Type B pancreatic cell (in vitro differentiated cells): ENCODE measurements at regions not wholly inside any gene's neighbourhood (a gene's known extent, or its start where the extent isn't known, plus 50 kb on each side); places are given as distances from the start of the nearest gene placed in this dataset.

Experiments
- DNase-seq: peaks from one replicate; pipeline ENCODE4 v3.0.0; 2021; ENCODE audit warnings: mixed read lengths; ENCODE audit not compliant: unreplicated experiment; ENCODE audit errors: extremely low spot score
- H3K27ac Mint-ChIP-seq: 2 replicates; pipeline ENCODE4 v1.8.0; 2021; ENCODE audit warnings: mild to moderate bottlenecking, mixed read lengths
- H3K27me3 Mint-ChIP-seq: 2 replicates; pipeline ENCODE4 v1.8.0; 2021; ENCODE audit warnings: mixed read lengths
- H3K36me3 Mint-ChIP-seq: 2 replicates; pipeline ENCODE4 v1.8.0; 2021; ENCODE audit warnings: mixed read lengths
- H3K4me1 Mint-ChIP-seq: one replicate; pipeline ENCODE4 v1.8.0; 2021; ENCODE audit warnings: mixed read lengths; ENCODE audit not compliant: unreplicated experiment
- H3K4me3 Mint-ChIP-seq: 2 replicates; pipeline ENCODE4 v1.8.0; 2021; ENCODE audit warnings: mild to moderate bottlenecking, mixed read lengths
- H3K9me3 Mint-ChIP-seq: 2 replicates; pipeline ENCODE4 v1.8.0; 2021; ENCODE audit warnings: mixed read lengths
- TF ChIP-seq, protein P1 (sequence below): fragments of 200-600 bp; sonication (generic); conservative IDR thresholded peaks from 2 replicates; pipeline ENCODE4 v1.5.0; 2021; ENCODE audit warnings: antibody characterized with exemption, mild to moderate bottlenecking

DNA sequence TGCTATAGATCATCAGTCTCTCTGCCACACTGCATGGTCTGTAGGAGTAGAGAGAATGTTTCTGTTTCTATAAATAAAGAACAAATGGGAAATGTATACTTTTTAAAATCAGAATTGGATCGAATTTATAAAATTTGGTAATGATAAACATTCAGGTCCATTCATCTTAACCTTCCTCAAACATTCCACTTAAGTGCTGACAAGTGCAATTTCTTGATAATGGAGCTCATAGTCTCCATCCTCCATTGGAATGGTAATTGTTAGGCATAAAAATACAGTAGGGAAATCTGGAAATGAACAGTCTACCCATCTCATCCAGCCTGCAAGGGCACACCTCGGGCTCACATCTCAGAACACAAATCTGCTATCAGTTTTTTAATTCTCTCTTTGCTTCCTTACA, 122.6 kb upstream of the PACRGL start:
- H3K27me3 Mint-ChIP-seq: no peaks in the 10 kb centered on the region
- H3K4me1 Mint-ChIP-seq: no peaks in the 10 kb centered on the region
- no peak overlapping the region for H3K27ac Mint-ChIP-seq
- TF ChIP-seq, protein P1, sequence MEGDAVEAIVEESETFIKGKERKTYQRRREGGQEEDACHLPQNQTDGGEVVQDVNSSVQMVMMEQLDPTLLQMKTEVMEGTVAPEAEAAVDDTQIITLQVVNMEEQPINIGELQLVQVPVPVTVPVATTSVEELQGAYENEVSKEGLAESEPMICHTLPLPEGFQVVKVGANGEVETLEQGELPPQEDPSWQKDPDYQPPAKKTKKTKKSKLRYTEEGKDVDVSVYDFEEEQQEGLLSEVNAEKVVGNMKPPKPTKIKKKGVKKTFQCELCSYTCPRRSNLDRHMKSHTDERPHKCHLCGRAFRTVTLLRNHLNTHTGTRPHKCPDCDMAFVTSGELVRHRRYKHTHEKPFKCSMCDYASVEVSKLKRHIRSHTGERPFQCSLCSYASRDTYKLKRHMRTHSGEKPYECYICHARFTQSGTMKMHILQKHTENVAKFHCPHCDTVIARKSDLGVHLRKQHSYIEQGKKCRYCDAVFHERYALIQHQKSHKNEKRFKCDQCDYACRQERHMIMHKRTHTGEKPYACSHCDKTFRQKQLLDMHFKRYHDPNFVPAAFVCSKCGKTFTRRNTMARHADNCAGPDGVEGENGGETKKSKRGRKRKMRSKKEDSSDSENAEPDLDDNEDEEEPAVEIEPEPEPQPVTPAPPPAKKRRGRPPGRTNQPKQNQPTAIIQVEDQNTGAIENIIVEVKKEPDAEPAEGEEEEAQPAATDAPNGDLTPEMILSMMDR: no peak
- no peak for DNase-seq
- H3K4me3 Mint-ChIP-seq: no peak overlapping the region
- H3K36me3 Mint-ChIP-seq: peaks cover 20% of the 10 kb centered on the region
- H3K9me3 Mint-ChIP-seq: no peaks in the 10 kb centered on the region

DNA sequence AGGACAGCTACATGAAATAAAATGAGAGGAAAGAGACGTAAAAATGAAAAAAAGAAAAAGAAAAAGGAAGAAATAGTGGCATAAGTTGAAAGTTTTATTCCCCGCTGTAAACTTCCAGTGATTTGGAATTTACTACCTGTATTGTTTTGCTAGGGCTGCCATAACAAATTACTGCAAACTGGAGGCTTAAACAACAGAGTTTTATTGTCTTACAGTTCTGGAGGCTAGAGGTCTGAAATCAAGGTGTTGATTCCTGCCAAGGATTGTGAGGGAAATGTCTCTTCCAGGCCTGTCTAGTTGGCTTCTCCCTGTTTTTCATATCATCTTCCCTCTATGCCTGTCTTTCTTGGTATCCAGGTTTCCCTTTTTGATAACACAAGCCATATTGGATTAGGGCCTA, 119.4 kb upstream of the PACRGL start:
- Mint-ChIP-seq H3K27me3 (no peaks in the 10 kb centered on the region), H3K9me3 (no peaks in the 10 kb centered on the region), H3K36me3 (peaks cover 19% of the 10 kb centered on the region), H3K4me1 (no peaks in the 10 kb centered on the region), H3K4me3 (no peak overlapping the region), H3K27ac (no peak overlapping the region)
- TF ChIP-seq, protein P1: no peak
- no peak for DNase-seq

DNA sequence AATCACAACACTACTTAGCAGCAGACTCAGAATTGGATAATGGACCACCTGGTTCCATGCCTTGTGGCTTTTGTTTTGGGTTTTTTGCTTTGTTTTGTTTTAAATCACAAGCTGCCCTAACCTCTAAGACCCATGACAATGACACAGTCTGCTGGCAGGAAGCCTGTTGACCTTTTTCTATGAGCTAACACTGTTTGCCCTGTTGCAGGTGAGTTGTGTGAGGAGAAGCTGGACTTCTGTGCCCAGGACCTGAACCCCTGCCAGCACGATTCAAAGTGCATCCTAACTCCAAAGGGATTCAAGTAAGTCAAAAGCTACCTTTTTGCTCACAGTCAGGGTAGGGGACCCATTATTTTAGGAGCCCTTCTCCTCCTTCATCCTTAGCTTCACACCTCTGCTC, 110.8 kb upstream of the PACRGL start:
- Mint-ChIP-seq H3K27ac (no peak overlapping the region), H3K4me3 (no peak overlapping the region), H3K36me3 (peaks cover 8% of the 10 kb centered on the region), H3K27me3 (no peaks in the 10 kb centered on the region), H3K9me3 (no peaks in the 10 kb centered on the region), H3K4me1 (peaks cover 3% of the 10 kb centered on the region)
- no peak for DNase-seq
- TF ChIP-seq, protein P1: no peak

DNA sequence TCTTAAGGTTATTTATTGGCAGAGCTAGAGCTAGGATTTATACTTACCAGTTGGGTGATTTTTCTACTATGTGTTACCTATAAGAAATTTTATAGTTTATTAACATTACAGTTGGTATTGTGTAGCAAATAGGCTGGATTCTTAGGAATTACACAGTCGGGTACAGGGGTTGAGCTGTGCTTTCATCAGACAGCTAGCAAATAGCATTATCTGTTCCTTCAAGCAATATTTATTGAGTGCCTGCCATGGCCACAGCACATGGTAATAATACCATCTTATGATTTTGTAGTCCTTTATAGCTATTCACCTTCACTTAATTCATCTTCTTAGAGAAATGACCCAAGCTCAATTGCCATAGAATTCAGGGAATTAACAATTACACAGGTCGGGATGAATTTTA, 109.4 kb upstream of the PACRGL start:
- no peaks in the 10 kb centered on the region for H3K9me3 Mint-ChIP-seq
- H3K4me3 Mint-ChIP-seq: no peak overlapping the region
- H3K4me1 Mint-ChIP-seq: peaks cover 3% of the 10 kb centered on the region
- TF ChIP-seq, protein P1: no peak
- no peaks in the 10 kb centered on the region for H3K27me3 Mint-ChIP-seq
- DNase-seq: no peak
- peaks cover 4% of the 10 kb centered on the region for H3K36me3 Mint-ChIP-seq
- no peak overlapping the region for H3K27ac Mint-ChIP-seq

DNA sequence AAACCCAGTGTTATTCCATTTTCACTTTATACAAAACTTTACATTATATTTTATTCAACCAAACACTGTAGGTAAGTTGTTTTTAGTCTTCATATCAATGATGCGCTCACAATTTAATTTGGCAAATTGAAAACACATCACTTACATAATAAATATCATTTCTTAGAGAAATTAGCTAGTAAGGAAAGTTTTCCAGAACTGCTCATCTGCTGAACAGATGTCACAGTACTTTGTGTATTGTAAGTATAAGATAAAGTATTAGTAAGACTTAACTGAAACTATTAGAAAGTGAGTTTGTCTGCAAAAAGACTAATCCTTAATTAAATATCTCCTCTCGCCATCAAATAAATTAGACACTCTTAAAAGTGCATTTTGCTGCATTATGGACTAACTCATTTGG, 108.7 kb upstream of the PACRGL start:
- no peak overlapping the region for H3K27ac Mint-ChIP-seq
- peaks cover 3% of the 10 kb centered on the region for H3K4me1 Mint-ChIP-seq
- no peak overlapping the region for H3K4me3 Mint-ChIP-seq
- TF ChIP-seq, protein P1: no peak
- peaks cover 4% of the 10 kb centered on the region for H3K36me3 Mint-ChIP-seq
- H3K27me3 Mint-ChIP-seq: no peaks in the 10 kb centered on the region
- DNase-seq: no peak
- H3K9me3 Mint-ChIP-seq: no peaks in the 10 kb centered on the region

DNA sequence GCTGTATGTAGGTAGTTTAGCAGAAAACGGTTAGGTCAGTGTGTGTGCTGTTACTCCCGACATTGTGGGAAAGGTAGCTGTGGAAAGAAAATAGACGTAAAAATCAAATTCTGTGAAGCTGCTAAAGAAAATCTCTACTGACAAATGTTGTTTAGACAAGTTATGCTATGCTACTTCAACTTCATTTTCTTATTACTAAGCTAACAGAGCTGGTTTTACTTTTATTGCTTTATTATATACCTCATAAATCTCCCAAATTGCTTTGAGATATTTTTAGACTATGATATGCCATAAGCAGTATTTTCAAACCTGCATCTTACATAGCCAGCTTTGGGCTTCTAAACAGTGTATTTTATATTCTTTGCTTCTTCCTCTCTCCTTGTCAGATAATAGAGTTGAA, 108.2 kb upstream of the PACRGL start:
- Mint-ChIP-seq H3K27ac (no peak overlapping the region), H3K4me1 (peaks cover 3% of the 10 kb centered on the region), H3K9me3 (no peaks in the 10 kb centered on the region), H3K36me3 (peaks cover 4% of the 10 kb centered on the region), H3K4me3 (no peak overlapping the region), H3K27me3 (no peaks in the 10 kb centered on the region)
- TF ChIP-seq, protein P1: no peak
- no peak for DNase-seq
